Lower leg skin (tissue), 3 donors: ENCODE measurements at regions not wholly inside any gene's neighbourhood (a gene's known extent, or its start where the extent isn't known, plus 50 kb on each side); places are given as distances from the start of the nearest gene placed in this dataset.

Experiments
- CTCF ChIP-seq, 3 donors: fragments of 450-650 bp; IDR thresholded peaks; one replicate each; pipeline ENCODE4 v1.5.1; 2016; ENCODE audit warnings: antibody characterized with exemption in 3 of 3, mild to moderate bottlenecking in 3 of 3, moderate library complexity in 2 of 3
- POLR2A ChIP-seq, 2 donors: fragments of 450-650 bp; IDR thresholded peaks; one replicate each; pipeline ENCODE4 v1.6.1; 2016 to 2017; ENCODE audit warnings: antibody characterized with exemption in 2 of 2, mild to moderate bottlenecking in 1 of 2, moderate library complexity in 1 of 2

GRCh38 chr12:91940826-91941570 lies 204.6 kb downstream of the BTG1 start:
- TF ChIP-seq CTCF (IDR thresholded peaks at IDR 0.05) (no peak), POLR2A (IDR thresholded peaks at IDR 0.05) (no peak)
